Right kidney (tissue), 1 donor: ENCODE measurements at regions not wholly inside any gene's neighbourhood (a gene's known extent, or its start where the extent isn't known, plus 50 kb on each side); places are given as distances from the start of the nearest gene placed in this dataset.
"Not testable (repeated sequence)": the region's sequence is repeated elsewhere in the genome, so short reads cannot be mapped to it uniquely, and the experiment has no call there.

Experiments used
- DNase-seq: peaks from one replicate; pipeline ENCODE4 v3.0.0-alpha.2; 2016

- DNase-seq = no peak
These were observed 180.0 kb upstream of the C14orf180 start for GRCh38 chr14:104399432-104400155.

- no peak for DNase-seq
These were observed 179.2 kb upstream of the C14orf180 start for GRCh38 chr14:104400355-104400754.

- no peak for DNase-seq
These were observed 177.8 kb upstream of the C14orf180 start for GRCh38 chr14:104401785-104402184.

DNA sequence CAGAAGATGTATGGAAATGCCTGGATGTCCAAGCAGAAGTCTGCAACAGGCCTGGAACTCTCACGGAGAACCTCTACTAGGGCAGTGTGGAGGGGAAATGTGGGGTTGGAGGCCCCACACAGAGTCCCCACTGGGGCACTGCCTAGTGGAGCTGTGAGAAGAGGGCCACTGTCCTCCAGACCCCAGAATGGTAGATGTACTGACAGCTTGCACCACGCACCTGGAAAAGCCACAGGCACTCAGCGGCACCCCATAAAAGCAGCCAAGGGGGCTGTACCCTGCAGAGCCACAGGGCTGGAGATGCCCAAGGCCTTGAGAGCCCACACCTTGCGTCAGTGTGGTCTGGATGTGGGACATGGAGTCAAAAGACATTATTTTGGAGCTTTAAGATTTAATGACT lies 177.3 kb upstream of the C14orf180 start:
- DNase-seq = not testable (repeated sequence)

- DNase-seq = no peak
These were observed 175.9 kb upstream of the C14orf180 start for GRCh38 chr14:104403421-104404220.

GRCh38 chr14:104404922-104405321 lies 174.6 kb upstream of the C14orf180 start:
- no peak for DNase-seq

DNA sequence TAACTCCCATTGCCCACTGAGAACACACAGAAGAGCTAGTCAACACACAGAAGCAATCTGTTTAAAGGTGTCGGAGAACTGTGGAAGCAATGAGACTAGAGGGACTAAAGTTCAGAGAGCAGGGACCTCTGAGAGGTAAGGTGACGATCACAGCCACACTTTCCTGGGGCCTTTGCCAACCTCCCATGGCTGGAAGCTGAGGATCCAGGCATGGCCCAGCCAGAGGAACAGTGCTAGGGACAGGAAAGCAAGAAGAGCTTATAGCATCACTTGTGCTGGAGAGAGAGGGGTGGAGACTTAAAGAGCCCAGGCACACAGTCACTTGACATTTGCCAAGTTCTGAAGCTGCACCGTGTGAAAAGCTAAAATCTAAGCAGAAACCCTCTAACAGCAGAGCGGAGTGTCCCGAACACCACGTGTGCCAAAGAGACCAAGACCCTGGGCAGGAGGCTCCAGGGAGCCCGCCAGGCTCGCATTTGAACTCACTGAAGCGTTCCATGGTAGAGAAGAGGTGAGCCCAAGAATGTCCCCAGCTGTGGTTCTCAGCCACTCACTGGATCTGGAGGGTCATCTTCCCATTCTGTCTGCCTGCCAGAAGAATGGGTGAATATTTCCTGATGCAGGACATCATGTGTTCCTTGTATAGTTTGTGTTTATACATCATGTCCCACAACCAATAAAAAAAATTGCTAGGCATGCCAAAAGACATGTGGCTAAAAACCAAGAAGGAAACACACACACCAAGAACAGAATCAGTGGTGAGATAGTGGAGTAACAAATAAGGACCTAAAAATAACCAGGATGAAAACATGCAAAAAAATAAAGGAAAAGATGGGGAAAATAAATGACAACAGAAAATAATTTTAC lies 174.0 kb upstream of the C14orf180 start:
- no peak for DNase-seq

DNA sequence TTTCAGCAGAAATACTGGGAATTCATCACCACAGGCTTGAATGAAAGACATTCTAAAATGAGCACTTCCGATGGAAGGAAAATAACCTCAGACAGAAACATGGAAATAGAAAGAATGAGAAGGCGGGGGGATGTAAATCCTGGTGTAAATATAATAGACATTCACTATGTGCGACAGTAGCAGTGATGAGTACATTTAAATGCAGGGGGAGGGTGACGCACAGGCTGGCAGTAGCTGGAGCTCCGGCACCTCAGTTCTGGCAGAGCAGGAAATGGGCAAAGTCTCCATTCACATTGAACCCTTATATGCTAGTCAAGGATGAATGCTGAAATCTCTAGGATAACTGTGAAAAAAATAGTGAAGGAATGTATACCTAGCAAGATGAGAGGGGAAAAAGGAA lies 172.7 kb upstream of the C14orf180 start:
- DNase-seq = no peak

GRCh38 chr14:104416383-104416782 lies 163.2 kb upstream of the C14orf180 start:
- DNase-seq = no peak

DNA sequence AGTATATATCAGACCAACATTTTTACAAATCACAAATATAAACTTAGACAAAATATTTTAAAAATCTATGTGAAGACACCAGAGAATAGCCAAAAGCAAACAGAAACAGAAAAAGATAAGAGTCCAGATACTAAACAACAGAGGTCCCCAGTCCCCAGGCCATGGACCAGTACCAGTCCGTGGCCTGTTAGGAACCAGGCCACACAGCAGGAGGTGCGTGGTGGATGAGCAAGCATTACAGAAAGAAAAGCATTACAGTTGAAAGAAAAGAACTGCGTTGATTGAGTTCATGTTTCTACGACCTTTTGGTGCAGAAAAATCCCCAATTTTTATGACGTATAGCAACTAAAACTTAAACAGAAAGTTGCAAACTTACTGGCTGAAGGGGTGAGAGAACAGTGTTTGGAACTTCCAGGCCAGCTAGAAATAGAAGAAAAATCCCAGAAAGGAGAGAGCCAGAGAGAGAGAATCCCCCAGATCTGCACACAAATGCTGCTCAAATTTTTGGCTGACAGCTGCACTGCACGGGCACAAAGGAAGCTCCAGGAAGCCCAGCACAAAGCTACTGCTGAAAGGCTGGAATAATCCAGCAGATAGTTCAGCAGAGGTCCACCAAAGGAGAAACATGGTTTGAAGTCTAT lies 159.6 kb upstream of the C14orf180 start:
- DNase-seq = no peak

GRCh38 chr14:104420523-104420922 lies 159.0 kb upstream of the C14orf180 start:
- DNase-seq = not testable (repeated sequence)

GRCh38 chr14:104420990-104421389 lies 158.6 kb upstream of the C14orf180 start:
- no peak for DNase-seq

GRCh38 chr14:104421401-104421821 lies 158.2 kb upstream of the C14orf180 start:
- DNase-seq = no peak

- peak; percentile 60 for DNase-seq
These were observed 157.4 kb upstream of the C14orf180 start for GRCh38 chr14:104421892-104422828.

DNA sequence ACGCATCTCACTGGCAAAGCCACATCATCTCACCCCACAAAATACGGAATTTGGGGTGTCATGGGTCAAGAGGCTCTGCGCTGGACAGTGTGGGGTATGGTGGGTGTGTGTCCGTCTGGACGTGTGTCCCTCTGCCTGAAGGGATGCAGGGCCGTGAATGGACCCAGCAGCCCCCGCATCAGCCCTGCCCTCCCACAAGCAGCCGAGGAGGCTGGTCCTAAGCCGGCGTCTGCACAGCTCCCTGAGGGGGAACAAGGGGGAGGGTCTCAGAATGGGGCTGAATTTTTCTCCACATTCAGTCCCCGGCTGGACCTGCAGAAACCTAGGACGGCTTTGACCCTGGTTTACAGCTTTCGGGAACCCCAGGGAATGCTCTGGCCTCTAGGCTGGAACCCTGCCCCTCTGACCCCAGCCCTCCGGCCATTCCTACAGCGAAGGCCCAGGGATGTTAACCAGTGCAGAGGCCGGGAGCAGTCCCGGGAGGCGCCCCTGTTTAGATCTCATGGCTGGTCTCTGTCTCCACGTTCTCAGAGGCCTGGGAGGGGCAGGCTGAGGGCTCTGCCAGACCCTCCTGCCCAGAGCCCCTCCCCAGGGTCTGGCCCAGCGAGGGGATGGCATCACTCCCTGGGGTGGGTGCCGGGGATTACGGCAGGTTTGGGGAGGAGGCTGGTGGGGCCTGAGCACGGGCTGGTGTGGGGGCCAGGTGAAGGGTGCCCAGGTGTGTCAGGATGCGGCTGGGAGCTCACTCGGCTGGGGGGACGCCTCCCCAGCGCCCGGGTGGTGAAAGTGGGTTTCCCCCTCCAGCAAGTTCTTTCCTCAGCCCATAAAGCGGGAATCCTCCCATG lies 156.5 kb upstream of the C14orf180 start:
- DNase-seq = peak; percentile 38

GRCh38 chr14:104423701-104424405 lies 155.7 kb upstream of the C14orf180 start:
- no peak for DNase-seq

DNA sequence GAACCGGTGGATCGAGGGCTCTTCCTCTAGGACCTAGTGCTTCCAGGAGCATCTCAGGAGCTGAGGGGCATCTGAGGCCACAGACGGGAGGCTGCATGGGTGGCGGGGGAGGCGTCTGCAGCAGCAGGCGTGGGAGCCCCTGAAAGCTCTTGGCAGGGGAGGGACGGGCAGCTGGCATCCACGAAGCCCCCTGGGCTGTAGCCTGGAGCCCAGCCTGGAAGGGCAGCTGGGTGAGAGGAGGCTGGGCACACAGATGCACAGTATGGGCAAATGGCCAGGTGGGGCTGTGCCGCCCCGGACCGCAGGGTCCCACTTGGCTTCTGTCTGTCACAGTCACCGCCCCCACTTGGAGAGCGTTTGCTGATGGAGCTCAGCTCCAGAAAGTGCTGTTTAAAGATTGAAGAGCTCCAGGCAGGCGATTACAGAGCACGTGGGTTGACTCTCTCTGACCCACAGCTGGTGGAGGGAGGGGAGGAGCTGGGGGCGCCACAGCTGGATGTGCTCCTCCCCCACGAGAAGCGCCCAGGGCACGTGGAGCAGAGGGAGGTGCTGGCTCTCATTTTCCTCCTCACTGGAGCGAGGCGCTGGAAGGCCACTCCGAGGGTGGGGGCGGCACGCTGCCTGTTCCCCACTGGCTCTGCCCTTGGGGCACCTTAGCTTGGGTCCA lies 155.0 kb upstream of the C14orf180 start:
- peak; percentile 59 for DNase-seq

GRCh38 chr14:104425171-104425681 lies 154.3 kb upstream of the C14orf180 start:
- no peak for DNase-seq
